Loucy (cell line): ENCODE measurements at regions not wholly inside any gene's neighbourhood (a gene's known extent, or its start where the extent isn't known, plus 50 kb on each side); places are given as distances from the start of the nearest gene placed in this dataset.

ENCODE experiments used
- H2AFZ ChIP-seq: fragments of 200-600 bp; sonication (generic); 2 replicates; pipeline ENCODE4 v1.6.0; 2016; ENCODE audit warnings: antibody characterized with exemption, mild to moderate bottlenecking, low read length, moderate library complexity
- H3F3A ChIP-seq: fragments of 200-600 bp; 2 replicates; pipeline ENCODE4 v1.6.0; 2016; ENCODE audit warnings: antibody characterized with exemption, low read depth, mild to moderate bottlenecking
- H3K27me3 ChIP-seq: fragments of 200-600 bp; sonication (generic); 2 replicates; pipeline ENCODE4 v1.6.1; 2014; ENCODE audit warnings: low read length, mild to moderate bottlenecking; ENCODE audit not compliant: insufficient read depth, poor library complexity, severe bottlenecking
- H3K36me3 ChIP-seq: fragments of 200-600 bp; sonication (generic); 2 replicates; pipeline ENCODE4 v1.6.1; 2016; ENCODE audit warnings: low read length; ENCODE audit not compliant: insufficient read depth
- H3K4me1 ChIP-seq: fragments of 200-600 bp; sonication (generic); 2 replicates; pipeline ENCODE4 v1.5.1; 2014; ENCODE audit warnings: low read length, mild to moderate bottlenecking; ENCODE audit not compliant: insufficient read depth, poor library complexity, severe bottlenecking
- H3K4me2 ChIP-seq: fragments of 200-600 bp; sonication (generic); 2 replicates; pipeline ENCODE4 v1.6.0; 2014; ENCODE audit warnings: antibody characterized with exemption, low read length, low read depth, mild to moderate bottlenecking; ENCODE audit not compliant: poor library complexity, severe bottlenecking
- H3K4me3 ChIP-seq: fragments of 200-600 bp; sonication (generic); 2 replicates; pipeline ENCODE4 v1.5.1; 2014; ENCODE audit warnings: low read length, mild to moderate bottlenecking, mixed read lengths; ENCODE audit not compliant: poor library complexity, severe bottlenecking
- H3K79me2 ChIP-seq: fragments of 200-600 bp; sonication (generic); 2 replicates; pipeline ENCODE4 v1.6.1; 2014; ENCODE audit warnings: low read length; ENCODE audit not compliant: insufficient read depth
- H3K9ac ChIP-seq: fragments of 200-600 bp; sonication (generic); 2 replicates; pipeline ENCODE4 v1.6.0; 2014; ENCODE audit warnings: mild to moderate bottlenecking, low read depth, low read length, moderate library complexity; ENCODE audit not compliant: poor library complexity, severe bottlenecking
- H3K9me2 ChIP-seq: fragments of 200-600 bp; sonication (generic); replicated peaks from 2 replicates; pipeline ENCODE4 v1.6.1; 2016; ENCODE audit warnings: low read depth, low read length, mixed read lengths
- H3K9me3 ChIP-seq: fragments of 200-600 bp; sonication (generic); 2 replicates; pipeline ENCODE4 v1.6.1; 2014; ENCODE audit warnings: mild to moderate bottlenecking, antibody characterized with exemption, low read length, low read depth; ENCODE audit not compliant: insufficient read depth
- H4K20me1 ChIP-seq: fragments of 200-600 bp; sonication (generic); 2 replicates; pipeline ENCODE4 v1.6.0; 2014; ENCODE audit warnings: antibody characterized with exemption, low read length, mild to moderate bottlenecking; ENCODE audit not compliant: insufficient read depth, poor library complexity, severe bottlenecking
- EZH2phosphoT487 ChIP-seq: fragments of 200-600 bp; IDR thresholded peaks from 2 replicates; pipeline ENCODE4 v1.6.1; 2018; ENCODE audit warnings: antibody characterized with exemption, mild to moderate bottlenecking, moderate library complexity, borderline replicate concordance
- TF ChIP-seq, protein P1 (sequence below): fragments of 200-600 bp; sonication (generic); conservative IDR thresholded peaks from 2 replicates; pipeline ENCODE4 v1.5.1; 2014; ENCODE audit warnings: mild to moderate bottlenecking, antibody characterized with exemption, low read length

DNA sequence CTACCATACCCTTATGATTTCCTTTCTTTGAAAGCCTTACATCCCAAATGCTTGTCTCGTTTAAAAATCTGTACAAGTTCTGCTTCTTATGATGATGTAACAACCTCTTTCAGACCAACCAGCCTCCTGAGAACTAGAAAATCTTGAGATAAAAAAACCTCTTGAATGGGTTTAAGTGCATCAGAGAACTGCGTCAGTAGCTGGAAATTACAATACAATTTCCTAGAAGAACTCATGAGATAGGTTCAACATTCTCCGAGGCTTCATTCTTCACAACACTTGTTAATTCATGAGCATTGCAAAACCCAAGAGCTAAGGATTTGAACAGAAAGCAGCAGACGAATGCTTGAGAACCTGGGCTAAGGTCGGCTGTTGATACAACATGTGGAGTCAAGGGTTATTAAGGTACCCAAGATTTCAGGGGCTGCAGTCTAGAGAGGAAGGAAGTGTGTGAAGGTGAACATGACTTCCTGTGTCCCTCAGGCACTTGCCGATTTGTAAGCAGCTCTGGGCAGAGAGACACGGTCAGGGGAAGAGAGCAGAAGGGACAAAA lies 286.0 kb downstream of the ICE1 start:
- TF ChIP-seq, protein P1, sequence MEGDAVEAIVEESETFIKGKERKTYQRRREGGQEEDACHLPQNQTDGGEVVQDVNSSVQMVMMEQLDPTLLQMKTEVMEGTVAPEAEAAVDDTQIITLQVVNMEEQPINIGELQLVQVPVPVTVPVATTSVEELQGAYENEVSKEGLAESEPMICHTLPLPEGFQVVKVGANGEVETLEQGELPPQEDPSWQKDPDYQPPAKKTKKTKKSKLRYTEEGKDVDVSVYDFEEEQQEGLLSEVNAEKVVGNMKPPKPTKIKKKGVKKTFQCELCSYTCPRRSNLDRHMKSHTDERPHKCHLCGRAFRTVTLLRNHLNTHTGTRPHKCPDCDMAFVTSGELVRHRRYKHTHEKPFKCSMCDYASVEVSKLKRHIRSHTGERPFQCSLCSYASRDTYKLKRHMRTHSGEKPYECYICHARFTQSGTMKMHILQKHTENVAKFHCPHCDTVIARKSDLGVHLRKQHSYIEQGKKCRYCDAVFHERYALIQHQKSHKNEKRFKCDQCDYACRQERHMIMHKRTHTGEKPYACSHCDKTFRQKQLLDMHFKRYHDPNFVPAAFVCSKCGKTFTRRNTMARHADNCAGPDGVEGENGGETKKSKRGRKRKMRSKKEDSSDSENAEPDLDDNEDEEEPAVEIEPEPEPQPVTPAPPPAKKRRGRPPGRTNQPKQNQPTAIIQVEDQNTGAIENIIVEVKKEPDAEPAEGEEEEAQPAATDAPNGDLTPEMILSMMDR, result no peak
- TF ChIP-seq EZH2phosphoT487, result no peak
- Histone ChIP-seq H4K20me1 (no peaks in the 10 kb centered on the region), H3K4me3 (no peak overlapping the region), H3K4me1 (no peaks in the 10 kb centered on the region), H3K27me3 (no peaks in the 10 kb centered on the region), H3K9me2 (no peaks in the 10 kb centered on the region), H2AFZ (no peak overlapping the region), H3K79me2 (no peaks in the 10 kb centered on the region), H3K9ac (no peak overlapping the region), H3K9me3 (no peaks in the 10 kb centered on the region), H3K4me2 (no peak overlapping the region), H3F3A (no peaks in the 10 kb centered on the region), H3K36me3 (no peaks in the 10 kb centered on the region)

- Histone ChIP-seq H3F3A (no peaks in the 10 kb centered on the region), H3K79me2 (no peaks in the 10 kb centered on the region), H3K9me3 (no peaks in the 10 kb centered on the region), H3K9me2 (no peaks in the 10 kb centered on the region), H3K4me3 (no peak overlapping the region), H3K4me2 (no peak overlapping the region), H3K36me3 (no peaks in the 10 kb centered on the region), H2AFZ (no peak overlapping the region), H3K4me1 (no peaks in the 10 kb centered on the region), H3K27me3 (no peaks in the 10 kb centered on the region), H4K20me1 (no peaks in the 10 kb centered on the region), H3K9ac (no peak overlapping the region)
- TF ChIP-seq, protein P1, result no peak
- TF ChIP-seq EZH2phosphoT487, result no peak
Observed at GRCh38 chr5:5705010-5705409, 282.5 kb downstream of the ICE1 start.

DNA sequence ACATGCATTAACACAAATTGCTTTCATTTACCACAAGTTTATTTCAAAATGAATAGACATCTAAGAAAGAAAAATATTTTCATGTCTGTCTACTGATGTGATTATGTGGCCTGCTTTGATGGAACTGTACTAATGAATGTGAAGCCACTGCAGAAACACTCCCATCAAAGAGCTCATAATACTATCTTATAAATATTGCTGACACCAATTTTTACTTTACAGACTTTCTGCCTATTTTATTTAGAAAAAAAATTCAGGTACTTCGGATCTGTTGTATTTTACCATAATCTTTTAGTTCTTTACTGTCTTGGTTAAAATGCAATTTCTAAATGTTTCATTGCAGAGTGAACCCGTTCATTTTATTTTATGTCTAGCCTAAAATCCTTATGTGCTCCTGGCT lies 281.9 kb downstream of the ICE1 start:
- Histone ChIP-seq H3K4me1 (no peaks in the 10 kb centered on the region), H4K20me1 (no peaks in the 10 kb centered on the region), H2AFZ (no peak overlapping the region), H3F3A (no peaks in the 10 kb centered on the region), H3K79me2 (no peaks in the 10 kb centered on the region), H3K4me3 (no peak overlapping the region), H3K4me2 (no peak overlapping the region), H3K9me2 (no peaks in the 10 kb centered on the region), H3K36me3 (no peaks in the 10 kb centered on the region), H3K27me3 (no peaks in the 10 kb centered on the region), H3K9ac (no peak overlapping the region), H3K9me3 (no peaks in the 10 kb centered on the region)
- TF ChIP-seq, protein P1, result no peak
- no peak for TF ChIP-seq EZH2phosphoT487
